ENCODE measurements at regions not wholly inside any gene's neighbourhood (a gene's known extent, or its start where the extent isn't known, plus 50 kb on each side); places are given as distances from the start of the nearest gene placed in this dataset.

GRCh38 chr2:119053700-119054436 lies 104.7 kb downstream of the C1QL2 start:
- DNase-seq (ENCODE audit: low read depth): no peak
- no peak overlapping the region for H3K4me3 ChIP-seq (ENCODE audit: low read depth, low read length)
- no peak for TF ChIP-seq CTCF (IDR thresholded peaks at IDR 0.05; ENCODE audit: insufficient read depth, low read depth, low read length)

GRCh38 chr2:119051263-119051662 lies 107.3 kb downstream of the C1QL2 start:
- no peak for TF ChIP-seq CTCF (IDR thresholded peaks at IDR 0.05; ENCODE audit: insufficient read depth, low read depth, low read length)
- no peak overlapping the region for H3K4me3 ChIP-seq (ENCODE audit: low read depth, low read length)
- no peak for DNase-seq (ENCODE audit: low read depth)

DNA sequence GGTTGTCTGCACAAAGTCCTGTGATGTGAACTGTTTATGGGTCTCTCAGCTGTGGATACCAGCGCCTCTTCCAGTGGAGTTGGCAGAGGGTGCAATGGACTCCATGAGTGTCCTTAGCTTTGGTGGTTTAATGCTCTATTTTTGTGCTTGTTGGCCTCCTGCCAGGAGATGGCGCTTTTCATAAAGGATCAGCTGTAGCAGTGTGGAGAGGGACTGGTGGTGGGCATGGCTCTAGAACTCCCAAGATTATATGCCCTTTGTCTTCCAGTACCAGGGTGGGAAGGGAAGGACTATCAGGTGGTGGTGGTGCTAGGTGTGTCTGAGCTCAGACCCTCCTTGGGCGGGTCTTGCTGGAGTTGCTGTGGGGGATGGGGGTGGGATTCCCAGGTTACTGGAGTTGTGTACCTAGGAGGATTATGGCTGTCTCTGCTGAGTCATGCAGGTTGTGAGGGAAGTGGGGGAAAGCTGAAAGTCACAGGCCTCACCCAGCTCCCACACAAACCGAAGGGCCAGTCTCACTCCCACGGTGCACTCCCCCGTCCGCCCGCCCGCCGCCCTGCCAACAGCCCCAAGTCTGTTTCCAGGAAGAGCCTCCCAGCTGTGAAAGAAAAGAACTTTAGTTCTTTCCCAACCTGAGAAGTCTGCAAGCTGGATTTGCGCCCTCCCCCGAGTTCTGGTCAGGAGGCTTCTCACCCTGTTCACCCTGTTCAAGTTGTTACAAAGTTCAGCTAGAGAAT lies 108.1 kb downstream of the MARCO start:
- TF ChIP-seq CTCF (IDR thresholded peaks at IDR 0.05; ENCODE audit: insufficient read depth, low read depth, low read length): no peak
- DNase-seq (ENCODE audit: low read depth): no peak

More for the DNA sequence above, 108.1 kb downstream of the MARCO start:
- no peak overlapping the region for H3K4me3 ChIP-seq (ENCODE audit: low read depth, low read length)

Measured in fibroblast of villous mesenchyme (primary cell).